ENCODE measurements at regions not wholly inside any gene's neighbourhood (a gene's known extent, or its start where the extent isn't known, plus 50 kb on each side); places are given as distances from the start of the nearest gene placed in this dataset.

DNA sequence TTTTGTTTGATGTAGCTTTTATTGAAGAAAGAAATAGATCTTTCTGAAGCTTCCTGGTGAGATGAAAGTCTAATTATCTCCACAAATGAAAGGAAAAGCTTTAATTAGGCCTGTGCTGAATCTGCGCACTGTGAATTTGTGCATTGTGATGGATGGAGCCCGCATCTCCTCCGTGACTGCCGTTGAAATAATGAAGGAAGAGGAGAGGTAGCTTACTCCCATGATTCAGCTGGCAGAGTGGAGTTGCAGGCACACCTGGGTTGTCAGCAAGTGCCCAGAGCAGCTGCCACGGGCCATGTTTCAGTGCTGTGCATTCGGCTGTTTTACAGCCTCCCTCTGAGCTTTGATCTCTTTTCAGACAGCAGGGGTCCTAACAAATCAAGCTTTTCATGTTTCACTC is 735.3 kb upstream of the TENM3 start:
- no peak for TF ChIP-seq SMC3 (IDR thresholded peaks at IDR 0.05; ENCODE audit: low read depth, low read length)
- TF ChIP-seq MAFK (IDR thresholded peaks at IDR 0.05; ENCODE audit: low read depth, low read length): no peak
- TF ChIP-seq BHLHE40 (IDR thresholded peaks at IDR 0.05; ENCODE audit: low read depth, low read length): no peak
- TF ChIP-seq, protein P1, sequence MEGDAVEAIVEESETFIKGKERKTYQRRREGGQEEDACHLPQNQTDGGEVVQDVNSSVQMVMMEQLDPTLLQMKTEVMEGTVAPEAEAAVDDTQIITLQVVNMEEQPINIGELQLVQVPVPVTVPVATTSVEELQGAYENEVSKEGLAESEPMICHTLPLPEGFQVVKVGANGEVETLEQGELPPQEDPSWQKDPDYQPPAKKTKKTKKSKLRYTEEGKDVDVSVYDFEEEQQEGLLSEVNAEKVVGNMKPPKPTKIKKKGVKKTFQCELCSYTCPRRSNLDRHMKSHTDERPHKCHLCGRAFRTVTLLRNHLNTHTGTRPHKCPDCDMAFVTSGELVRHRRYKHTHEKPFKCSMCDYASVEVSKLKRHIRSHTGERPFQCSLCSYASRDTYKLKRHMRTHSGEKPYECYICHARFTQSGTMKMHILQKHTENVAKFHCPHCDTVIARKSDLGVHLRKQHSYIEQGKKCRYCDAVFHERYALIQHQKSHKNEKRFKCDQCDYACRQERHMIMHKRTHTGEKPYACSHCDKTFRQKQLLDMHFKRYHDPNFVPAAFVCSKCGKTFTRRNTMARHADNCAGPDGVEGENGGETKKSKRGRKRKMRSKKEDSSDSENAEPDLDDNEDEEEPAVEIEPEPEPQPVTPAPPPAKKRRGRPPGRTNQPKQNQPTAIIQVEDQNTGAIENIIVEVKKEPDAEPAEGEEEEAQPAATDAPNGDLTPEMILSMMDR (conservative IDR thresholded peaks at IDR 0.05; ENCODE audit: low read depth, low read length): no peak
- TF ChIP-seq RFX5 (IDR thresholded peaks at IDR 0.05; ENCODE audit: low read depth, low read length): no peak
- TF ChIP-seq MXI1 (IDR thresholded peaks at IDR 0.05; ENCODE audit: borderline replicate concordance, low read depth, low read length): no peak
- TF ChIP-seq RAD21 (IDR thresholded peaks at IDR 0.05; ENCODE audit: low read length): no peak

All from IMR-90 (cell line).